SK-N-SH (cell line): ENCODE measurements at regions not wholly inside any gene's neighbourhood (a gene's known extent, or its start where the extent isn't known, plus 50 kb on each side); places are given as distances from the start of the nearest gene placed in this dataset.
A peak's percentile ranks its signal among the peaks of the same experiment; 100 is the strongest.

Experiments
- CTCF ChIA-PET: fragments of 300-600, 350-600 bp; formaldehyde crosslinking; extraction: SDS; loops from one replicate; lab custom pipeline; 2021; lab: Yijun Ruan, JAX
- POLR2A ChIA-PET: fragments of 350-600 bp; sonication (Branson Sonifier 250); formaldehyde crosslinking; extraction: SDS; loops from one replicate; lab custom pipeline; 2020; ENCODE audit warnings: antibody characterized with exemption, inconsistent platforms; lab: Yijun Ruan, JAX
- DNase-seq: peaks from one replicate; pipeline ENCODE4 v3.0.0; 2012
- H2AFZ ChIP-seq: fragments of 200-600 bp; sonication (generic); 2 replicates; pipeline ENCODE4 v1.8.1; 2016; ENCODE audit warnings: antibody characterized with exemption, mild to moderate bottlenecking, low read depth
- H3F3A ChIP-seq: fragments of 200-600 bp; sonication (generic); replicated peaks from 2 replicates; pipeline ENCODE3; 2016; ENCODE audit warnings: antibody characterized with exemption, mild to moderate bottlenecking; ENCODE audit not compliant: insufficient read depth
- H3K27ac ChIP-seq, 2 experiments: fragments of 200-500 bp in 1 of 2; fragments of 200-600 bp in 1 of 2; sonication (Bioruptor generic) in 1 of 2; sonication (generic), shearing (Covaris generic) in 1 of 2; 2 replicates each; pipeline versions ENCODE4 v1.5.1 to v1.6.1; 2014 to 2016; ENCODE audit warnings: low read depth in 2 of 2, inconsistent platforms in 1 of 2, low read length in 1 of 2, mild to moderate bottlenecking in 1 of 2, mixed read lengths in 1 of 2
- H3K27me3 ChIP-seq: fragments of 200-600 bp; sonication (generic), shearing (Covaris generic); 2 replicates; pipeline ENCODE4 v1.6.1; 2016; ENCODE audit warnings: mixed run types; ENCODE audit not compliant: insufficient read depth
- H3K36me3 ChIP-seq, 2 experiments: fragments of 200-500 bp in 1 of 2; fragments of 200-600 bp in 1 of 2; sonication (Bioruptor generic) in 1 of 2; sonication (generic) in 1 of 2; replicated peaks in 1 of 2; 2 replicates each; pipeline versions ENCODE3 to v1.5.1; 2014 to 2016; ENCODE audit warnings: low read length in 1 of 2, mild to moderate bottlenecking in 1 of 2; ENCODE audit not compliant: insufficient read depth in 2 of 2, control insufficient read depth in 1 of 2
- H3K4me1 ChIP-seq, 2 experiments: fragments of 200-500 bp in 1 of 2; fragments of 200-600 bp in 1 of 2; sonication (Bioruptor generic) in 1 of 2; sonication (generic), shearing (Covaris generic) in 1 of 2; 2 replicates each; pipeline versions ENCODE4 v1.5.1 to v1.6.1; 2014 to 2016; ENCODE audit warnings: low read depth in 1 of 2, low read length in 1 of 2, mixed run types in 1 of 2; ENCODE audit not compliant: insufficient read depth in 2 of 2, control insufficient read depth in 1 of 2
- H3K4me2 ChIP-seq: fragments of 200-600 bp; sonication (generic), shearing (Covaris generic); 2 replicates; pipeline ENCODE4 v1.6.1; 2017; ENCODE audit warnings: mixed run types
- H3K4me3 ChIP-seq, 2 experiments: fragments of 200-500 bp in 1 of 2; fragments of 200-600 bp in 1 of 2; sonication (Bioruptor generic) in 1 of 2; sonication (generic), shearing (Covaris generic) in 1 of 2; 2 replicates each; pipeline versions ENCODE4 v1.5.1 to v1.8.1; 2014 to 2016; ENCODE audit warnings: low read depth in 2 of 2, inconsistent platforms in 1 of 2, low read length in 1 of 2, mild to moderate bottlenecking in 1 of 2, mixed read lengths in 1 of 2, moderate library complexity in 1 of 2
- H3K79me2 ChIP-seq: fragments of 200-600 bp; sonication (generic); 2 replicates; pipeline ENCODE4 v1.8.1; 2017; ENCODE audit warnings: mild to moderate bottlenecking; ENCODE audit not compliant: insufficient read depth
- H3K9ac ChIP-seq: fragments of 200-600 bp; sonication (generic); 2 replicates; pipeline ENCODE4 v1.6.1; 2017; ENCODE audit warnings: mixed run types
- H3K9me2 ChIP-seq: fragments of 200-600 bp; sonication (generic); 2 replicates; pipeline ENCODE4 v1.6.1; 2017; ENCODE audit warnings: mixed run types
- H3K9me3 ChIP-seq: fragments of 200-600 bp; sonication (generic); 2 replicates; pipeline ENCODE4 v1.6.1; 2017; ENCODE audit warnings: mixed run types, mild to moderate bottlenecking, moderate library complexity
- H4K20me1 ChIP-seq: fragments of 200-600 bp; sonication (generic); 2 replicates; pipeline ENCODE4 v1.6.1; 2017; ENCODE audit warnings: mild to moderate bottlenecking, mixed run types; ENCODE audit not compliant: insufficient read depth
- CHD2 ChIP-seq: fragments of 150-350 bp; IDR thresholded peaks from 2 replicates; pipeline ENCODE4 v1.6.1; 2018; ENCODE audit warnings: low read length; ENCODE audit not compliant: partially characterized antibody
- ELF1 ChIP-seq: IDR thresholded peaks from 2 replicates; pipeline ENCODE4 v1.4.0; 2012
- EP300 ChIP-seq, 2 experiments: IDR thresholded peaks; 2 replicates each; pipeline versions ENCODE4 v1.4.0 to v1.6.1; 2012; ENCODE audit warnings: borderline replicate concordance in 1 of 2, low read depth in 1 of 2, low read length in 1 of 2
- EZH2phosphoT487 ChIP-seq: fragments of 200-600 bp; sonication (generic); IDR thresholded peaks from 2 replicates; pipeline ENCODE4 v1.6.1; 2017; ENCODE audit warnings: low read depth, mixed run types, mild to moderate bottlenecking, antibody characterized with exemption, moderate library complexity, borderline replicate concordance
- FOSL2 ChIP-seq: IDR thresholded peaks from 2 replicates; pipeline ENCODE4 v1.4.0; 2012; ENCODE audit warnings: low read depth, mild to moderate bottlenecking, moderate library complexity, borderline replicate concordance
- FOXJ3 ChIP-seq: sonication (generic); formaldehyde crosslinking; IDR thresholded peaks from 2 replicates; pipeline ENCODE4 v1.5.1; 2020; ENCODE audit warnings: mild to moderate bottlenecking, missing genetic modification reagents
- GATA2 ChIP-seq: sonication (generic); formaldehyde crosslinking; IDR thresholded peaks from 2 replicates; pipeline ENCODE4 v1.5.0; 2020; ENCODE audit warnings: mild to moderate bottlenecking, missing genetic modification reagents
- NFIC ChIP-seq: IDR thresholded peaks from 2 replicates; pipeline ENCODE4 v1.4.0; 2012; ENCODE audit warnings: borderline replicate concordance
- POLR2AphosphoS5 ChIP-seq: IDR thresholded peaks from 2 replicates; pipeline ENCODE4 v1.6.1; 2012; ENCODE audit warnings: low read depth, low read length
- RAD21 ChIP-seq: IDR thresholded peaks from 2 replicates; pipeline ENCODE4 v1.6.1; 2012; ENCODE audit warnings: mild to moderate bottlenecking, low read length
- RCOR1 ChIP-seq: fragments of 150-350 bp; IDR thresholded peaks from 2 replicates; pipeline ENCODE4 v1.6.1; 2017; ENCODE audit warnings: antibody characterized with exemption, low read length
- RXRA ChIP-seq: IDR thresholded peaks from 2 replicates; pipeline ENCODE4 v1.4.0; 2012; ENCODE audit warnings: low read depth, mild to moderate bottlenecking, borderline replicate concordance
- YY1 ChIP-seq: IDR thresholded peaks from 2 replicates; pipeline ENCODE4 v1.4.0; 2012; ENCODE audit warnings: low read depth, mild to moderate bottlenecking
- WGBS: methylation state at CpG from one replicate; pipeline ENCODE4 v1.1.6; 2017; ENCODE audit warnings: low lambda C conversion rate; 5-methylcytosine and 5-hydroxymethylcytosine counted together

DNA sequence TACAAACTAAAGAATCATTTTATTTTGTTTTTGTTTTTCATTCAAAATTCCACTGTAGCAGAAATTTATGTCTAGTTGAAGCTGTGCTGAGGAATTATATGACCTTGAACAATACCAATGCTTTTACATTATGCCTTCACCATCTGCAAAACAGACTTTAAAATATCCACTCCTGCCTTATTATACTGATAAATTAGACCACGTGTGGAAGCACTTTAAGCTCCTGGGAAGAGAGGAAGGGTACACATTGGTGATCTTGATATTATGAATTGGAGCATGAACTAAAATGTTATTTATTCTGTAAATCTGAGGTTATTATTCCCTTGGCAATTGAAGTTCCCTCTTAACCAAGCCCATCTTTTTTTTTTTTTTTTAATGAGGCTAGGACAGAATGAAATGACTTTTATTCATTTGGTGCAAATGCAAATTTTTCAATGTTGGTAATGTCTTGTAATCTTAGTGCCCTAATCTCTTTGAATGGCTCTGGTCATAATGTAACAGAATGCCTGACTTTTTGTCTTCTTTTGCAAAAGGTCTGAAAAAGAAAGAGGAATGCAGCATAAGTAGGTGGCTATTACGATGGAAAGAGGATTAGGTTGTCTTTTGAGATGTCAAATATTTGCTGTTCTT lies 139.9 kb upstream of the COBL start:
- WGBS = 5% methylated on average over 2 of the region's 2 CpGs
- Histone ChIP-seq H3K4me2 (no peak overlapping the region), H3K9ac (no peak overlapping the region), H3K4me3 (no peak overlapping the region), H3F3A (no peaks in the 10 kb centered on the region), H3K36me3 (no peaks in the 10 kb centered on the region), H2AFZ (no peak overlapping the region), H3K27me3 (no peaks in the 10 kb centered on the region), H3K4me1 (peaks cover 0 to 11% of the 10 kb centered on the region in 2 experiments; a peak in 2 of 4 replicates), H3K27ac (no peak overlapping the region), H3K9me3 (0 out of 2 replicates have a peak, but pooled peaks cover 6% of the 10 kb centered on the region), H4K20me1 (no peaks in the 10 kb centered on the region), H3K79me2 (no peaks in the 10 kb centered on the region), H3K9me2 (no peaks in the 10 kb centered on the region)
- DNase-seq = peak; percentile 47
- ChIA-PET POLR2A (interaction anchor here (0.9 kb wide), 1 partner anchor 11 kb away, joined by 3 read pairs; no protein-coding TSS in a partner anchor), CTCF (interaction anchor here (0.6 to 5.7 kb wide), 4 partner anchors 10 to 1960 kb away, joined by 3 to 48 read pairs (median 4); no protein-coding TSS in a partner anchor)
- TF ChIP-seq RAD21 = no peak
- no peak for TF ChIP-seq FOSL2
- no peak for TF ChIP-seq GATA2 (CRISPR knock-in tag)
- no peak for TF ChIP-seq POLR2AphosphoS5
- no peak for TF ChIP-seq FOXJ3 (CRISPR knock-in tag)
- no peak for TF ChIP-seq RXRA
- no peak for TF ChIP-seq ELF1

DNA sequence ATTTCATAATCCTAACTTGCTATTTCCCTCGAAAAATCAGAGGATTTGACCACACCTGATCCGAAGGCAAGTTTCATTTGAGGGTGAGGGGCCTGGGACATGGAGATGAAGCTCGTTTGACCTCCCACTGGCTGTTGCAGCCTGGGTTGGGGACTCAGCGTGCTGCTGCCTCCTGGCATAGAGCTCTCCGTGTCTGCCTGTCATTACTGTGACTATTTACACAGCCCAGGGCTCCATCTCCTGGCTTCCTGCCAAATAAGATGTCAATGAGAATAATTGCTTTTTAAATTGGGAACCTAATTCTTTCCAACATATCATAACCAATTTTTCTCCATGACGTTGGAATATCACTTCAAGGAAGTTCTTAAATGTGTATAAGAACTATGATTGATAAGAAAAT lies 139.3 kb upstream of the COBL start:
- no peaks in the 10 kb centered on the region for H4K20me1 ChIP-seq
- H3K79me2 ChIP-seq = no peaks in the 10 kb centered on the region
- no peak overlapping the region for H3K4me2 ChIP-seq
- no peak overlapping the region for H3K27ac ChIP-seq
- H3K36me3 ChIP-seq = no peaks in the 10 kb centered on the region
- H3F3A ChIP-seq = no peaks in the 10 kb centered on the region
- POLR2A ChIA-PET = interaction anchor here (0.9 kb wide), 1 partner anchor 11 kb away, joined by 3 read pairs; no protein-coding TSS in a partner anchor
- peaks cover 6% of the 10 kb centered on the region; the same call in 1 of the 2 replicates for H3K9me3 ChIP-seq
- no peaks in the 10 kb centered on the region for H3K9me2 ChIP-seq
- DNase-seq = peak; percentile 79
- no peak overlapping the region for H2AFZ ChIP-seq
- H3K27me3 ChIP-seq = no peaks in the 10 kb centered on the region
- no peak overlapping the region for H3K9ac ChIP-seq
- TF ChIP-seq FOSL2 = no peak
- no peak for TF ChIP-seq YY1
- TF ChIP-seq FOXJ3 (CRISPR knock-in tag) = peak; percentile 67; the same call in 1 of the 2 replicates
- TF ChIP-seq NFIC = peak; percentile 23; the same call in 1 of the 2 replicates
- peak; percentile 63 for TF ChIP-seq CHD2
- TF ChIP-seq EP300 (IDR thresholded peaks at IDR 0.05; ENCODE audit: borderline replicate concordance in 1 of 2, low read depth in 1 of 2, low read length in 1 of 2) = peak in 1 of 2 experiments; percentile 71; a peak in 2 of 4 replicates
- TF ChIP-seq RCOR1 = 0 out of 2 replicates have a peak, but pooled peaks have one; percentile 37
- TF ChIP-seq EZH2phosphoT487 = no peak
- TF ChIP-seq, all 33 proteins: peak for 5
- Histone ChIP-seq H3K4me3 (no peak overlapping the region), H3K4me1 (peaks cover 0 to 11% of the 10 kb centered on the region in 2 experiments; a peak in 2 of 4 replicates)
- CTCF ChIA-PET = interaction anchor here (0.6 to 5.7 kb wide), 6 partner anchors 11 to 29 kb away, joined by 3 to 48 read pairs (median 4); no protein-coding TSS in a partner anchor
- WGBS = 5% methylated on average over 6 of the region's 6 CpGs
